Keratinocyte (primary cell): ENCODE measurements at regions not wholly inside any gene's neighbourhood (a gene's known extent, or its start where the extent isn't known, plus 50 kb on each side); places are given as distances from the start of the nearest gene placed in this dataset.

Experiments used
- DNase-seq: peaks from one replicate; pipeline ENCODE4 v3.0.0-alpha.2; 2011; ENCODE audit warnings: low read depth, missing footprints, low spot score
- FAIRE-seq: peaks from 2 replicates; lab custom pipeline; 2011; peaks lifted over from hg19 to GRCh38; lab: Jason Lieb, UNC
- H2AFZ ChIP-seq: 2 replicates; pipeline ENCODE4 v1.6.0; 2012; ENCODE audit warnings: low read length, control low read depth, inconsistent platforms; ENCODE audit not compliant: control insufficient read depth
- H3K27ac ChIP-seq: 2 replicates; pipeline ENCODE4 v1.5.1; 2011; ENCODE audit warnings: low read length; ENCODE audit not compliant: control insufficient read depth, insufficient read depth
- H3K27me3 ChIP-seq: 3 replicates; pipeline ENCODE4 v1.6.0; 2011; ENCODE audit warnings: low read length; ENCODE audit not compliant: control insufficient read depth, insufficient read depth; ENCODE audit errors: extremely low read depth
- H3K36me3 ChIP-seq, 2 experiments: 2 replicates in 1 of 2; 3 replicates in 1 of 2; pipeline ENCODE4 v1.5.1; 2011; ENCODE audit warnings: low read length in 2 of 2, mild to moderate bottlenecking in 1 of 2; ENCODE audit not compliant: control insufficient read depth in 2 of 2, insufficient read depth in 2 of 2; ENCODE audit errors: extremely low read depth in 1 of 2
- H3K4me1 ChIP-seq: 3 replicates; pipeline ENCODE4 v1.5.1; 2011; ENCODE audit warnings: low read length; ENCODE audit not compliant: control insufficient read depth, insufficient read depth; ENCODE audit errors: extremely low read depth
- H3K4me2 ChIP-seq: 3 replicates; pipeline ENCODE4 v1.6.0; 2011; ENCODE audit warnings: low read depth, low read length; ENCODE audit not compliant: control insufficient read depth, insufficient read depth; ENCODE audit errors: extremely low read depth
- H3K4me3 ChIP-seq, 3 experiments: fragments of 200-600 bp in 1 of 3; sonication (generic) in 1 of 3; 2 replicates in 2 of 3; 3 replicates in 1 of 3; pipeline ENCODE4 v1.5.1; 2011 to 2016; ENCODE audit warnings: low read length in 3 of 3, mild to moderate bottlenecking in 3 of 3, control low read depth in 2 of 3, inconsistent platforms in 1 of 3, low read depth in 1 of 3, mixed read lengths in 1 of 3, mixed run types in 1 of 3, moderate library complexity in 1 of 3; ENCODE audit not compliant: control insufficient read depth in 2 of 3, insufficient read depth in 2 of 3; ENCODE audit errors: extremely low read depth in 1 of 3
- H3K79me2 ChIP-seq: 2 replicates; pipeline ENCODE4 v1.6.0; 2012; ENCODE audit warnings: low read length; ENCODE audit not compliant: control insufficient read depth, insufficient read depth
- H3K9ac ChIP-seq: 3 replicates; pipeline ENCODE4 v1.6.0; 2011; ENCODE audit warnings: low read length; ENCODE audit not compliant: control insufficient read depth, insufficient read depth; ENCODE audit errors: extremely low read depth
- H3K9me1 ChIP-seq: 3 replicates; pipeline ENCODE4 v1.6.0; 2011; ENCODE audit warnings: low read length; ENCODE audit not compliant: control insufficient read depth, insufficient read depth; ENCODE audit errors: extremely low read depth
- H3K9me3 ChIP-seq: 2 replicates; pipeline ENCODE4 v1.5.1; 2012; ENCODE audit warnings: low read depth, low read length; ENCODE audit not compliant: control insufficient read depth
- H4K20me1 ChIP-seq: 3 replicates; pipeline ENCODE4 v1.6.0; 2011; ENCODE audit warnings: low read length; ENCODE audit not compliant: control insufficient read depth, insufficient read depth; ENCODE audit errors: extremely low read depth
- CTCF ChIP-seq, 3 experiments: IDR thresholded peaks in 1 of 3; conservative IDR thresholded peaks in 1 of 3; optimal IDR thresholded peaks in 1 of 3; 2 replicates in 2 of 3; 3 replicates in 1 of 3; pipeline versions ENCODE3 to v1.5.1; 2011; ENCODE audit warnings: low read length in 3 of 3, mild to moderate bottlenecking in 3 of 3, moderate library complexity in 2 of 3, control low read depth in 1 of 3, inconsistent platforms in 1 of 3; ENCODE audit not compliant: insufficient read depth in 2 of 3; ENCODE audit errors: extremely low read depth in 1 of 3
- EZH2 ChIP-seq: IDR thresholded peaks from one replicate; pipeline ENCODE4 v1.6.1; 2012; ENCODE audit warnings: inconsistent platforms, mild to moderate bottlenecking, low read length, moderate library complexity
- dilution Hi-C: fragments of 300-500 bp; cut with MboI; formaldehyde crosslinking; loops from one replicate; pipeline ENCODE4 v1.7.0; 2020; ENCODE audit warnings: low sequenced_read_pairs; ENCODE audit not compliant: extremely low pct_ligation_motif_present

GRCh38 chrX:130987241-130987640, 70.9 kb upstream of the ARHGAP36 start:
- H3K27me3 ChIP-seq = peaks cover 4% of the 10 kb centered on the region
- TF ChIP-seq CTCF (optimal IDR thresholded peaks at IDR 0.05 in 1 of 3, IDR thresholded peaks at IDR 0.05 in 1 of 3, conservative IDR thresholded peaks at IDR 0.05 in 1 of 3; ENCODE audit: extremely low read depth in 1 of 3, insufficient read depth in 2 of 3, low read length in 3 of 3) = no peak
- TF ChIP-seq EZH2 = no peak
- DNase-seq = no peak
- no peak overlapping the region for H2AFZ ChIP-seq
- no peaks in the 10 kb centered on the region for H4K20me1 ChIP-seq
- H3K36me3 ChIP-seq = no peaks in the 10 kb centered on the region
- no peak for FAIRE-seq
- H3K9me3 ChIP-seq = no peaks in the 10 kb centered on the region
- no peak overlapping the region for H3K27ac ChIP-seq
- no peak overlapping the region for H3K9ac ChIP-seq
- H3K4me1 ChIP-seq = no peaks in the 10 kb centered on the region
- dilution Hi-C loops = no loop called here
- H3K4me2 ChIP-seq = no peak overlapping the region
- H3K4me3 ChIP-seq = no peak overlapping the region
- no peaks in the 10 kb centered on the region for H3K79me2 ChIP-seq
- H3K9me1 ChIP-seq = no peaks in the 10 kb centered on the region

- H3K27ac ChIP-seq = no peak overlapping the region
- no peak overlapping the region for H3K4me2 ChIP-seq
- no peak for FAIRE-seq
- no peaks in the 10 kb centered on the region for H3K36me3 ChIP-seq
- no peaks in the 10 kb centered on the region for H3K27me3 ChIP-seq
- no peaks in the 10 kb centered on the region for H4K20me1 ChIP-seq
- no peak for DNase-seq
- H3K9me3 ChIP-seq = no peaks in the 10 kb centered on the region
- TF ChIP-seq EZH2 (no peak), CTCF (optimal IDR thresholded peaks at IDR 0.05 in 1 of 3, IDR thresholded peaks at IDR 0.05 in 1 of 3, conservative IDR thresholded peaks at IDR 0.05 in 1 of 3; ENCODE audit: extremely low read depth in 1 of 3, insufficient read depth in 2 of 3, low read length in 3 of 3) (no peak)
- no peaks in the 10 kb centered on the region for H3K9me1 ChIP-seq
- H2AFZ ChIP-seq = no peak overlapping the region
- no peaks in the 10 kb centered on the region for H3K79me2 ChIP-seq
- H3K9ac ChIP-seq = no peak overlapping the region
- dilution Hi-C loops = no loop called here
- H3K4me1 ChIP-seq = no peaks in the 10 kb centered on the region
- no peak overlapping the region for H3K4me3 ChIP-seq
These were observed 67.4 kb upstream of the ARHGAP36 start for GRCh38 chrX:130990723-130991122.
